Keratinocyte (primary cell): ENCODE measurements at regions not wholly inside any gene's neighbourhood (a gene's known extent, or its start where the extent isn't known, plus 50 kb on each side); places are given as distances from the start of the nearest gene placed in this dataset.

ENCODE experiments used
- DNase-seq: peaks from one replicate; pipeline ENCODE4 v3.0.0-alpha.2; 2011; ENCODE audit warnings: low read depth, missing footprints, low spot score
- FAIRE-seq: peaks from 2 replicates; lab custom pipeline; 2011; peaks lifted over from hg19 to GRCh38; lab: Jason Lieb, UNC
- H2AFZ ChIP-seq: 2 replicates; pipeline ENCODE4 v1.6.0; 2012; ENCODE audit warnings: low read length, control low read depth, inconsistent platforms; ENCODE audit not compliant: control insufficient read depth
- H3K27ac ChIP-seq: 2 replicates; pipeline ENCODE4 v1.5.1; 2011; ENCODE audit warnings: low read length; ENCODE audit not compliant: control insufficient read depth, insufficient read depth
- H3K27me3 ChIP-seq: 3 replicates; pipeline ENCODE4 v1.6.0; 2011; ENCODE audit warnings: low read length; ENCODE audit not compliant: control insufficient read depth, insufficient read depth; ENCODE audit errors: extremely low read depth
- H3K36me3 ChIP-seq, 2 experiments: 2 replicates in 1 of 2; 3 replicates in 1 of 2; pipeline ENCODE4 v1.5.1; 2011; ENCODE audit warnings: low read length in 2 of 2, mild to moderate bottlenecking in 1 of 2; ENCODE audit not compliant: control insufficient read depth in 2 of 2, insufficient read depth in 2 of 2; ENCODE audit errors: extremely low read depth in 1 of 2
- H3K4me1 ChIP-seq: 3 replicates; pipeline ENCODE4 v1.5.1; 2011; ENCODE audit warnings: low read length; ENCODE audit not compliant: control insufficient read depth, insufficient read depth; ENCODE audit errors: extremely low read depth
- H3K4me2 ChIP-seq: 3 replicates; pipeline ENCODE4 v1.6.0; 2011; ENCODE audit warnings: low read depth, low read length; ENCODE audit not compliant: control insufficient read depth, insufficient read depth; ENCODE audit errors: extremely low read depth
- H3K4me3 ChIP-seq, 3 experiments: fragments of 200-600 bp in 1 of 3; sonication (generic) in 1 of 3; 2 replicates in 2 of 3; 3 replicates in 1 of 3; pipeline ENCODE4 v1.5.1; 2011 to 2016; ENCODE audit warnings: low read length in 3 of 3, mild to moderate bottlenecking in 3 of 3, control low read depth in 2 of 3, inconsistent platforms in 1 of 3, low read depth in 1 of 3, mixed read lengths in 1 of 3, mixed run types in 1 of 3, moderate library complexity in 1 of 3; ENCODE audit not compliant: control insufficient read depth in 2 of 3, insufficient read depth in 2 of 3; ENCODE audit errors: extremely low read depth in 1 of 3
- H3K79me2 ChIP-seq: 2 replicates; pipeline ENCODE4 v1.6.0; 2012; ENCODE audit warnings: low read length; ENCODE audit not compliant: control insufficient read depth, insufficient read depth
- H3K9ac ChIP-seq: 3 replicates; pipeline ENCODE4 v1.6.0; 2011; ENCODE audit warnings: low read length; ENCODE audit not compliant: control insufficient read depth, insufficient read depth; ENCODE audit errors: extremely low read depth
- H3K9me1 ChIP-seq: 3 replicates; pipeline ENCODE4 v1.6.0; 2011; ENCODE audit warnings: low read length; ENCODE audit not compliant: control insufficient read depth, insufficient read depth; ENCODE audit errors: extremely low read depth
- H3K9me3 ChIP-seq: 2 replicates; pipeline ENCODE4 v1.5.1; 2012; ENCODE audit warnings: low read depth, low read length; ENCODE audit not compliant: control insufficient read depth
- H4K20me1 ChIP-seq: 3 replicates; pipeline ENCODE4 v1.6.0; 2011; ENCODE audit warnings: low read length; ENCODE audit not compliant: control insufficient read depth, insufficient read depth; ENCODE audit errors: extremely low read depth
- CTCF ChIP-seq, 3 experiments: IDR thresholded peaks in 1 of 3; conservative IDR thresholded peaks in 1 of 3; optimal IDR thresholded peaks in 1 of 3; 2 replicates in 2 of 3; 3 replicates in 1 of 3; pipeline versions ENCODE3 to v1.5.1; 2011; ENCODE audit warnings: low read length in 3 of 3, mild to moderate bottlenecking in 3 of 3, moderate library complexity in 2 of 3, control low read depth in 1 of 3, inconsistent platforms in 1 of 3; ENCODE audit not compliant: insufficient read depth in 2 of 3; ENCODE audit errors: extremely low read depth in 1 of 3
- EZH2 ChIP-seq: IDR thresholded peaks from one replicate; pipeline ENCODE4 v1.6.1; 2012; ENCODE audit warnings: inconsistent platforms, mild to moderate bottlenecking, low read length, moderate library complexity
- dilution Hi-C: fragments of 300-500 bp; cut with MboI; formaldehyde crosslinking; loops from one replicate; pipeline ENCODE4 v1.7.0; 2020; ENCODE audit warnings: low sequenced_read_pairs; ENCODE audit not compliant: extremely low pct_ligation_motif_present

GRCh38 chr17:69764146-69764545 lies 310.9 kb upstream of the KCNJ16 start:
- Histone ChIP-seq H3K9me3 (no peaks in the 10 kb centered on the region), H3K9ac (no peak overlapping the region), H2AFZ (no peak overlapping the region), H3K36me3 (no peaks in the 10 kb centered on the region), H3K79me2 (no peaks in the 10 kb centered on the region), H3K27ac (no peak overlapping the region), H3K4me3 (no peak overlapping the region), H3K9me1 (no peaks in the 10 kb centered on the region), H3K4me1 (peaks cover 30% of the 10 kb centered on the region), H3K4me2 (no peak overlapping the region), H3K27me3 (no peaks in the 10 kb centered on the region), H4K20me1 (no peaks in the 10 kb centered on the region)
- DNase-seq (no peak), FAIRE-seq (no peak)
- dilution Hi-C loops = no loop called here
- TF ChIP-seq CTCF (optimal IDR thresholded peaks at IDR 0.05 in 1 of 3, IDR thresholded peaks at IDR 0.05 in 1 of 3, conservative IDR thresholded peaks at IDR 0.05 in 1 of 3; ENCODE audit: extremely low read depth in 1 of 3, insufficient read depth in 2 of 3, low read length in 3 of 3) (no peak), EZH2 (no peak)

GRCh38 chr17:69769050-69769449 lies 306.0 kb upstream of the KCNJ16 start:
- FAIRE-seq (no peak), DNase-seq (no peak)
- H3K9me1 ChIP-seq = no peaks in the 10 kb centered on the region
- H3K36me3 ChIP-seq = no peaks in the 10 kb centered on the region
- dilution Hi-C loops = no loop called here
- H3K4me1 ChIP-seq = peaks cover under 1% of the 10 kb centered on the region
- H3K4me3 ChIP-seq = no peak overlapping the region
- no peak overlapping the region for H3K9ac ChIP-seq
- no peaks in the 10 kb centered on the region for H3K79me2 ChIP-seq
- H3K27me3 ChIP-seq = no peaks in the 10 kb centered on the region
- no peaks in the 10 kb centered on the region for H3K9me3 ChIP-seq
- H3K27ac ChIP-seq = no peak overlapping the region
- no peak overlapping the region for H2AFZ ChIP-seq
- H4K20me1 ChIP-seq = no peaks in the 10 kb centered on the region
- TF ChIP-seq EZH2 (no peak), CTCF (optimal IDR thresholded peaks at IDR 0.05 in 1 of 3, IDR thresholded peaks at IDR 0.05 in 1 of 3, conservative IDR thresholded peaks at IDR 0.05 in 1 of 3; ENCODE audit: extremely low read depth in 1 of 3, insufficient read depth in 2 of 3, low read length in 3 of 3) (no peak)
- H3K4me2 ChIP-seq = no peak overlapping the region
